GM12878 (cell line): ENCODE measurements at regions not wholly inside any gene's neighbourhood (a gene's known extent, or its start where the extent isn't known, plus 50 kb on each side); places are given as distances from the start of the nearest gene placed in this dataset.

Experiments
- ATAC-seq: fragments of 200-7000 bp; cut with Tn5 transposase; 3 replicates; pipeline ENCODE4 v1.9.1; 2020; ENCODE audit warnings: mild to moderate bottlenecking, moderate library complexity
- BruUV-seq: library from RNA; stranded (reverse); fragments of 400-500 nt; replicated peaks from 2 replicates; lab custom pipeline; 2021; lab: Mats Ljungman, UMichigan
- CTCF ChIA-PET: fragments of 300-600 bp; sonication (Branson Sonifier 250); formaldehyde crosslinking; extraction: SDS; loops from one replicate; lab custom pipeline; 2021; ENCODE audit warnings: inconsistent platforms; lab: Yijun Ruan, JAX
- POLR2A ChIA-PET: fragments of 350-600 bp; formaldehyde crosslinking; extraction: SDS; loops from one replicate; lab custom pipeline; 2021; ENCODE audit warnings: inconsistent platforms; lab: Charles Lee
- RAD21 ChIA-PET: fragments of 300-600 bp; sonication (Branson Sonifier 250); formaldehyde crosslinking; loops from one replicate; lab custom pipeline; 2023; ENCODE audit warnings: antibody characterized with exemption; ENCODE audit not compliant: unreplicated experiment; lab: Charles Lee
- SMC1A ChIA-PET: fragments of 300-600 bp; sonication (Branson Sonifier 250); formaldehyde crosslinking; loops from one replicate; lab custom pipeline; 2023; ENCODE audit not compliant: unreplicated experiment, uncharacterized antibody; lab: Charles Lee
- DNase-seq: peaks from one replicate; pipeline ENCODE4 v3.0.0-alpha.2; 2011; ENCODE audit warnings: low read depth, low spot score
- FAIRE-seq: peaks from 3 replicates; lab custom pipeline; 2011; peaks lifted over from hg19 to GRCh38; lab: Jason Lieb, UNC
- H2AFZ ChIP-seq: 2 replicates; pipeline ENCODE4 v1.6.0; 2011; ENCODE audit warnings: low read depth, low read length, control low read depth; ENCODE audit not compliant: control insufficient read depth
- H3K27ac ChIP-seq: 2 replicates; pipeline ENCODE4 v1.5.1; 2011; ENCODE audit warnings: control low read depth; ENCODE audit not compliant: control insufficient read depth, insufficient read depth
- H3K27me3 ChIP-seq, 2 experiments: replicated peaks in 1 of 2; 2 replicates each; pipeline versions ENCODE4 v1.6.0 to v1.6.1; 2011; ENCODE audit warnings: low read length in 1 of 2; ENCODE audit not compliant: control insufficient read depth in 2 of 2, insufficient read depth in 2 of 2
- H3K36me3 ChIP-seq, 2 experiments: 2 replicates each; pipeline ENCODE4 v1.5.1; 2011; ENCODE audit warnings: low read length in 1 of 2; ENCODE audit not compliant: control insufficient read depth in 2 of 2, insufficient read depth in 2 of 2
- H3K4me1 ChIP-seq: 2 replicates; pipeline ENCODE4 v1.6.1; 2011; ENCODE audit warnings: mild to moderate bottlenecking, low read length, moderate library complexity, mixed read lengths; ENCODE audit not compliant: control insufficient read depth, insufficient read depth
- H3K4me2 ChIP-seq: 2 replicates; pipeline ENCODE4 v1.6.0; 2011; ENCODE audit warnings: control low read depth; ENCODE audit not compliant: control insufficient read depth, insufficient read depth
- H3K4me3 ChIP-seq: fragments of 200-600 bp; sonication (generic); 2 replicates; pipeline ENCODE4 v1.5.1; 2016
- H3K79me2 ChIP-seq: 2 replicates; pipeline ENCODE4 v1.6.0; 2011; ENCODE audit warnings: low read length; ENCODE audit not compliant: control insufficient read depth, insufficient read depth
- H3K9ac ChIP-seq: 2 replicates; pipeline ENCODE4 v1.8.0; 2011; ENCODE audit warnings: low read length, control low read depth, mixed read lengths; ENCODE audit not compliant: control insufficient read depth, insufficient read depth
- H3K9me3 ChIP-seq: replicated peaks from 3 replicates; pipeline ENCODE4 v1.5.1; 2011; ENCODE audit warnings: mild to moderate bottlenecking, low read length; ENCODE audit not compliant: control insufficient read depth, insufficient read depth
- H4K20me1 ChIP-seq: 2 replicates; pipeline ENCODE4 v1.6.0; 2011; ENCODE audit not compliant: control insufficient read depth, insufficient read depth
- ASH2L ChIP-seq: fragments of 300-600, 200-600 bp; sonication (generic); IDR thresholded peaks from 2 replicates; pipeline ENCODE4 v1.6.1; 2017; ENCODE audit warnings: low read depth, mild to moderate bottlenecking, borderline replicate concordance
- ATF7 ChIP-seq: fragments of 450-650 bp; IDR thresholded peaks from 2 replicates; pipeline ENCODE4 v1.6.1; 2016; ENCODE audit warnings: low read depth, mild to moderate bottlenecking
- BACH1 ChIP-seq: fragments of 450-650 bp; IDR thresholded peaks from 2 replicates; pipeline ENCODE4 v1.6.1; 2017; ENCODE audit warnings: mild to moderate bottlenecking, borderline replicate concordance
- BHLHE40 ChIP-seq, 2 experiments: fragments of 450-650 bp in 1 of 2; IDR thresholded peaks; 2 replicates each; pipeline ENCODE4 v1.6.1; 2011 to 2017; ENCODE audit warnings: low read depth in 2 of 2, borderline replicate concordance in 1 of 2, improper control_type of control experiment in 1 of 2, low read length in 1 of 2, mild to moderate bottlenecking in 1 of 2
- BMI1 ChIP-seq: fragments of 450-650 bp; IDR thresholded peaks from 2 replicates; pipeline ENCODE4 v1.6.1; 2016; ENCODE audit warnings: mild to moderate bottlenecking, moderate library complexity, borderline replicate concordance
- CBX5 ChIP-seq: sonication (generic); IDR thresholded peaks from 2 replicates; pipeline ENCODE4 v1.6.1; 2016; ENCODE audit warnings: low read depth, moderate library complexity, mild to moderate bottlenecking, inconsistent platforms
- DPF2 ChIP-seq: fragments of 450-650 bp; IDR thresholded peaks from 2 replicates; pipeline ENCODE4 v1.6.1; 2017; ENCODE audit warnings: mild to moderate bottlenecking
- HDAC6 ChIP-seq: fragments of 200-600 bp; sonication (generic); IDR thresholded peaks from one replicate; pipeline ENCODE4 v1.8.0; 2017; ENCODE audit warnings: antibody characterized with exemption; ENCODE audit not compliant: unreplicated experiment
- IKZF1 ChIP-seq: fragments of 450-650 bp; conservative IDR thresholded peaks from 2 replicates; pipeline ENCODE4 v1.6.1; 2017; ENCODE audit warnings: antibody characterized with exemption, mild to moderate bottlenecking
- MTA3 ChIP-seq: IDR thresholded peaks from 2 replicates; pipeline ENCODE4 v1.6.1; 2012; ENCODE audit warnings: low read length, inconsistent platforms, borderline replicate concordance
- NFYA ChIP-seq: IDR thresholded peaks from 2 replicates; pipeline ENCODE4 v1.6.1; 2011; ENCODE audit warnings: low read depth, mild to moderate bottlenecking, low read length, improper control_type of control experiment, borderline replicate concordance
- NR2C1 ChIP-seq: fragments of 450-650 bp; IDR thresholded peaks from 2 replicates; pipeline ENCODE4 v1.6.1; 2017; ENCODE audit warnings: antibody characterized with exemption, mild to moderate bottlenecking, moderate library complexity
- SIX5 ChIP-seq: IDR thresholded peaks from 2 replicates; pipeline ENCODE4 v1.6.1; 2011; ENCODE audit warnings: mild to moderate bottlenecking, low read depth, low read length, moderate library complexity; ENCODE audit not compliant: severe bottlenecking
- ZBED1 ChIP-seq: IDR thresholded peaks from 2 replicates; pipeline ENCODE4 v1.6.1; 2016; ENCODE audit warnings: borderline replicate concordance
- in situ Hi-C: fragments of 300-500 bp; cut with MboI; formaldehyde crosslinking; loops from 9 replicates; pipeline ENCODE4 v1.14.3; 2018; ENCODE audit warnings: mixed read lengths
- intact Hi-C: fragments of 100-400 bp; cut with micrococcal nuclease; formaldehyde crosslinking; loops from one replicate; pipeline ENCODE4 v1.14.2; 2022; ENCODE audit not compliant: unreplicated experiment
- TF ChIP-seq, protein P1 (sequence below): fragments of 450-650 bp; formaldehyde crosslinking; IDR thresholded peaks from 2 replicates; pipeline ENCODE4 v1.4.0; 2020; ENCODE audit warnings: mild to moderate bottlenecking, moderate library complexity
- TF ChIP-seq, protein P2 (sequence below): IDR thresholded peaks from 2 replicates; pipeline ENCODE4 v1.6.1; 2011; ENCODE audit warnings: borderline replicate concordance, low read depth, mild to moderate bottlenecking, moderate library complexity, mixed read lengths, low read length; ENCODE audit not compliant: insufficient read depth; ENCODE audit errors: extremely low read length
- TF ChIP-seq, protein P3 (sequence below): IDR thresholded peaks from 2 replicates; pipeline ENCODE4 v1.6.1; 2011; ENCODE audit warnings: mild to moderate bottlenecking, low read depth, low read length, moderate library complexity; ENCODE audit not compliant: insufficient replicate concordance
- TF ChIP-seq, protein P4 (sequence below): IDR thresholded peaks from 2 replicates; pipeline ENCODE4 v1.6.1; 2011; ENCODE audit warnings: low read depth, low read length, improper control_type of control experiment, borderline replicate concordance

DNA sequence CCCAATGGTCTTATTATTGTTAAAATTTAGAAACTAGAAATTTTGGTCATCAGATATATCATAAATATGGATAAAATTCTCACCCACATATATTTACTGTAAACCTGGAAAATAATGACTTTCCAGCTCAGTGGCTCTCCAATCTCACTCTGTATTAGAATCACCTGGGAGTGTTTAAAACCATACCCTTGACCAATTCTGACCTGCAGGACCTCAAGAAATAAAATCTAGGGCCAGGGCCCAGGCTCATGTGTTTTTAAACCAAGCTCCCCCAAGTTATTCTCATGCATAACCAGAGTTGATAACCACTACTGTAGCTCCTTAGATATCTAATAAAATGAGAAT lies 372.1 kb downstream of the SHQ1 start:
- H3K27ac ChIP-seq, result no peak overlapping the region
- ChIA-PET CTCF (no interaction called here), SMC1A (interaction anchor here (0.6 to 1.3 kb wide), 3 partner anchors 12 to 76 kb away, joined by 3 read pairs; no protein-coding TSS in a partner anchor), RAD21 (interaction anchor here (0.9 to 1.7 kb wide), 4 partner anchors 11 to 346 kb away, joined by 3 to 5 read pairs (median 3); no protein-coding TSS in a partner anchor), POLR2A (interaction anchor here (0.5 kb wide), 1 partner anchor 483 kb away, joined by 7 read pairs; no protein-coding TSS in a partner anchor)
- no peaks in the 10 kb centered on the region; the same call in 2 of the 3 replicates for H3K9me3 ChIP-seq
- H3K79me2 ChIP-seq, result no peaks in the 10 kb centered on the region
- in situ Hi-C loops (no loop called here), intact Hi-C loops (no loop called here)
- BruUV-seq, result no TSS peak
- H3K4me1 ChIP-seq, result peaks cover 23% of the 10 kb centered on the region
- no peak overlapping the region for H2AFZ ChIP-seq
- TF ChIP-seq BHLHE40 (IDR thresholded peaks at IDR 0.05; ENCODE audit: borderline replicate concordance in 1 of 2, low read depth in 2 of 2, low read length in 1 of 2), result no peak
- TF ChIP-seq MTA3, result no peak
- TF ChIP-seq NFYA, result no peak
- TF ChIP-seq DPF2, result no peak
- TF ChIP-seq ZBED1, result no peak
- TF ChIP-seq, protein P1, sequence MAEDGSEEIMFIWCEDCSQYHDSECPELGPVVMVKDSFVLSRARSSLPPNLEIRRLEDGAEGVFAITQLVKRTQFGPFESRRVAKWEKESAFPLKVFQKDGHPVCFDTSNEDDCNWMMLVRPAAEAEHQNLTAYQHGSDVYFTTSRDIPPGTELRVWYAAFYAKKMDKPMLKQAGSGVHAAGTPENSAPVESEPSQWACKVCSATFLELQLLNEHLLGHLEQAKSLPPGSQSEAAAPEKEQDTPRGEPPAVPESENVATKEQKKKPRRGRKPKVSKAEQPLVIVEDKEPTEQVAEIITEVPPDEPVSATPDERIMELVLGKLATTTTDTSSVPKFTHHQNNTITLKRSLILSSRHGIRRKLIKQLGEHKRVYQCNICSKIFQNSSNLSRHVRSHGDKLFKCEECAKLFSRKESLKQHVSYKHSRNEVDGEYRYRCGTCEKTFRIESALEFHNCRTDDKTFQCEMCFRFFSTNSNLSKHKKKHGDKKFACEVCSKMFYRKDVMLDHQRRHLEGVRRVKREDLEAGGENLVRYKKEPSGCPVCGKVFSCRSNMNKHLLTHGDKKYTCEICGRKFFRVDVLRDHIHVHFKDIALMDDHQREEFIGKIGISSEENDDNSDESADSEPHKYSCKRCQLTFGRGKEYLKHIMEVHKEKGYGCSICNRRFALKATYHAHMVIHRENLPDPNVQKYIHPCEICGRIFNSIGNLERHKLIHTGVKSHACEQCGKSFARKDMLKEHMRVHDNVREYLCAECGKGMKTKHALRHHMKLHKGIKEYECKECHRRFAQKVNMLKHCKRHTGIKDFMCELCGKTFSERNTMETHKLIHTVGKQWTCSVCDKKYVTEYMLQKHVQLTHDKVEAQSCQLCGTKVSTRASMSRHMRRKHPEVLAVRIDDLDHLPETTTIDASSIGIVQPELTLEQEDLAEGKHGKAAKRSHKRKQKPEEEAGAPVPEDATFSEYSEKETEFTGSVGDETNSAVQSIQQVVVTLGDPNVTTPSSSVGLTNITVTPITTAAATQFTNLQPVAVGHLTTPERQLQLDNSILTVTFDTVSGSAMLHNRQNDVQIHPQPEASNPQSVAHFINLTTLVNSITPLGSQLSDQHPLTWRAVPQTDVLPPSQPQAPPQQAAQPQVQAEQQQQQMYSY (CRISPR knock-in tag), result no peak
- TF ChIP-seq ATF7, result no peak
- TF ChIP-seq NR2C1, result no peak
- no peak for TF ChIP-seq BMI1
- TF ChIP-seq, protein P2, sequence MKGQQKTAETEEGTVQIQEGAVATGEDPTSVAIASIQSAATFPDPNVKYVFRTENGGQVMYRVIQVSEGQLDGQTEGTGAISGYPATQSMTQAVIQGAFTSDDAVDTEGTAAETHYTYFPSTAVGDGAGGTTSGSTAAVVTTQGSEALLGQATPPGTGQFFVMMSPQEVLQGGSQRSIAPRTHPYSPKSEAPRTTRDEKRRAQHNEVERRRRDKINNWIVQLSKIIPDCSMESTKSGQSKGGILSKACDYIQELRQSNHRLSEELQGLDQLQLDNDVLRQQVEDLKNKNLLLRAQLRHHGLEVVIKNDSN, result no peak
- TF ChIP-seq CBX5, result no peak
- no peak for TF ChIP-seq SIX5
- TF ChIP-seq ASH2L, result no peak
- TF ChIP-seq, protein P3, sequence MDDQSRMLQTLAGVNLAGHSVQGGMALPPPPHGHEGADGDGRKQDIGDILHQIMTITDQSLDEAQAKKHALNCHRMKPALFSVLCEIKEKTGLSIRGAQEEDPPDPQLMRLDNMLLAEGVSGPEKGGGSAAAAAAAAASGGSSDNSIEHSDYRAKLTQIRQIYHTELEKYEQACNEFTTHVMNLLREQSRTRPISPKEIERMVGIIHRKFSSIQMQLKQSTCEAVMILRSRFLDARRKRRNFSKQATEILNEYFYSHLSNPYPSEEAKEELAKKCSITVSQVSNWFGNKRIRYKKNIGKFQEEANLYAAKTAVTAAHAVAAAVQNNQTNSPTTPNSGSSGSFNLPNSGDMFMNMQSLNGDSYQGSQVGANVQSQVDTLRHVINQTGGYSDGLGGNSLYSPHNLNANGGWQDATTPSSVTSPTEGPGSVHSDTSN, result no peak
- no peak for TF ChIP-seq IKZF1
- TF ChIP-seq, protein P4, sequence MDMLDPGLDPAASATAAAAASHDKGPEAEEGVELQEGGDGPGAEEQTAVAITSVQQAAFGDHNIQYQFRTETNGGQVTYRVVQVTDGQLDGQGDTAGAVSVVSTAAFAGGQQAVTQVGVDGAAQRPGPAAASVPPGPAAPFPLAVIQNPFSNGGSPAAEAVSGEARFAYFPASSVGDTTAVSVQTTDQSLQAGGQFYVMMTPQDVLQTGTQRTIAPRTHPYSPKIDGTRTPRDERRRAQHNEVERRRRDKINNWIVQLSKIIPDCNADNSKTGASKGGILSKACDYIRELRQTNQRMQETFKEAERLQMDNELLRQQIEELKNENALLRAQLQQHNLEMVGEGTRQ, result no peak
- TF ChIP-seq BACH1, result no peak
- TF ChIP-seq HDAC6, result no peak
- no peaks in the 10 kb centered on the region for H3K36me3 ChIP-seq
- H3K4me2 ChIP-seq, result no peak overlapping the region
- H3K4me3 ChIP-seq, result no peak overlapping the region
- no peak overlapping the region for H3K9ac ChIP-seq
- no peak for ATAC-seq
- H3K27me3 ChIP-seq, result no peaks in the 10 kb centered on the region
- no peak for DNase-seq
- FAIRE-seq, result no peak
- H4K20me1 ChIP-seq, result no peaks in the 10 kb centered on the region
